GM21381 (cell line): ENCODE measurements at regions not wholly inside any gene's neighbourhood (a gene's known extent, or its start where the extent isn't known, plus 50 kb on each side); places are given as distances from the start of the nearest gene placed in this dataset.
"Not testable (repeated sequence)": the region's sequence is repeated elsewhere in the genome, so short reads cannot be mapped to it uniquely, and the experiment has no call there.

ENCODE experiments used
- ATAC-seq: cut with Tn5 transposase; IDR thresholded peaks from one replicate; pipeline ENCODE4 v1.9.1; 2021; ENCODE audit warnings: mild to moderate bottlenecking, moderate library complexity; ENCODE audit not compliant: unreplicated experiment

DNA sequence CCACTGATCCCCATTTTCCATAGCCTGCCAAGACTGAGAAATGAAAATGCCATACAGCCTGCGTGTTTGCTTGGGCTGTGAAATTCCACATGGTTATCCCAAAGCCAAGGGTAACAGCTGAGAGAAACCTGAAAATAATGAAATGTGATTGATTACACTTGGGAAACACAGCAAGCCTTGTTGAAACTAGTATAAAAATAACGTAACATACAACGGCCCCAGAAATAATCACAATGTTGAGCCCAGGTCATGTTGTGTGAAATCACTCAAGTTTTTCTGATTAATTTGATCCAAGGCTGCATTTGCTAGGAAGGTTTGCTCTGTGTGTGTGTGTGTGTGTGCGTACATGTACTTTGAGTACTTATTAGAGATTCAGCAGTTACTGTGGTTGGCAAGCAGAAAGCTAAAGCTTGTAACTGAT is 269.0 kb downstream of the OXSM start:
- no peak for ATAC-seq

DNA sequence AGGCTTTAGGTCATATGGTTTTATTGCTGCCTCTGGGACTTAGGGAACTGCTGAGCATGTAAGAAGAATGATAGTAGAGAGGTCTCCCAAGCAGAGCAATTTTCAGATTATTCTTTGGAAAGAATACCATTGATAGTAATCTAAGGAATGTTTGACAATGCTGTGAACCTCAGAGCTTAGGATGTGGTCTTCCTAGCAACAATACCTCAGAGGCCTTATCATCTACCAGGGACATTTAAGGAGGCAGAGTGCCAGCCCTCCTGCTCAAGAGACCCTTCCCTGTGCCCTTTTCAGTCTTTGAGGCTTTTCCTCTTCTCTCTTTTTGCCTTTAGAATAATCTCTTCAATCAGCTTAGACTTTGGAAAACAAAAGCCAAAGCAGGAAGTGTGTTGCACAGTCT is 272.1 kb downstream of the OXSM start:
- ATAC-seq: no peak

DNA sequence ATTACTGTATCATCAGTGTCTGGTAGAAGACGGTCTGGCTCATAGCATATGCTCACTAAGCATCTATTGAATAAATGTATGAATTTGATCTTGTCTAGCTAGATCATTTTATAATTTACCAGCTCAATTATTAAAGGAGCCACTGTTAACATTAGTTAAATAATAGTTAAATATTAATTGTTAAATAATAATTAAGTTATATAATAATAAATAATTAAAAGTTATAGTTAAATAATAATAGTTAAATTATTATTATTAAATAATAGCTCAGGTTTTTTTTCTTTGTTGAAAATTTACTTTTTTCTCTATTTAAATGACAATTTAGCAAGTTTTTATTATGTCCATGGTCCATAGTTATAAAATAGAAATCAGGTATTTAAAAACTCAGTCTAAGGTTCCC is 274.4 kb downstream of the OXSM start:
- ATAC-seq: no peak

DNA sequence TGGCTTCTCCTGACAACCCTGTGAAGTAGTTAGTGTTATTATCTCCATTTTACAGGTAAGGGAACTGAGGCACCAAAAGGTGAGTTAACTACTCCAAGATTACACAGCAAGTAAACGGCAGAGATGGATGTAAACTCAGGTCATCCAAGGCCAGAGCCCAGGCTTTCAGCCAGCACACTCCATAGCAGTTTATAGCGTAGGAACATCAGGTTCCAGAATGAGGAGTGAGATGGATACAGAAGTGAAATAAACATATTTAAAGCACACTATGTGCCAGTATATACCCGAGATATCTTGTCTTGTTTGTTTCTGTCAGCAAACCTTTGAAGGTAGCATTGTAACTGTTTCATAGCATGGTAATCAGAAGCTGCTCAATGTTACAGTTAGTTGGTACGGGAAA is 279.0 kb downstream of the OXSM start:
- no peak for ATAC-seq

DNA sequence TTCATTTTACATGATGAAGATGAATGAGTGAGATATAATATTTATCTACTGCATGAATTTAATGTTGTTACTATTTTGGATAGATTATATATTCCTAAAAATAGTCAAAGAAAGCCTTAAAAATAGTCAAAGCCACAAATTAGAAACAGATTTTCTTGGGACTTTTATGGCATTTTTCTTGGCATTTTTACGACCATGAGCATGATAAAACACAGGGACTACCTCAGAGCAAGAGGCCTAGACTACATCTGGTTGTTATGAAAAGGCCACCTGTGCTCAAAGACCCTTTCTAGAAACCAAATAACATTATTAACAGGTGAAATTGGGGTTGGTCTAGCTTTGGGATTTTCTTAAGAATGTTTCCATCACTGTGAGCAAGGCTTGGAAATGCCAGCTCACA is 281.0 kb downstream of the OXSM start:
- no peak for ATAC-seq

DNA sequence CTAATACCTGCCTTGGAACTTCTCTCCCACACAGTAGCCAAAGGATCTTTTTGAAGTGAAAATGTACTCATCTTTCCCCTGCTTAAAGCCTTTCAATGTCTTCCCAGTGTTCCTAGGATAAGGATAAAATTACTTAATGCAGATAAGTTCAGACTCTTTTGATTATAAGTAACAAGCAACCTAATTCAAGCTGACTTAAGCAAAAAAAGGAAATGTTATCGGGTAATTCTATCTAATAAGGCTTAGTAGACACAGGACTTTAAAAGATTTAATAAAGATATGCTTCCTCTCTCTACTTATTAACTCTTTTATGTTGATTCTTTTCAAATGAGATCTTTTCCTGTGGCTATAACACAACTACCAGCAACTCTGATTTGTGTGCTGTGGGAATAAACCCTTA is 284.2 kb downstream of the OXSM start:
- no peak for ATAC-seq

DNA sequence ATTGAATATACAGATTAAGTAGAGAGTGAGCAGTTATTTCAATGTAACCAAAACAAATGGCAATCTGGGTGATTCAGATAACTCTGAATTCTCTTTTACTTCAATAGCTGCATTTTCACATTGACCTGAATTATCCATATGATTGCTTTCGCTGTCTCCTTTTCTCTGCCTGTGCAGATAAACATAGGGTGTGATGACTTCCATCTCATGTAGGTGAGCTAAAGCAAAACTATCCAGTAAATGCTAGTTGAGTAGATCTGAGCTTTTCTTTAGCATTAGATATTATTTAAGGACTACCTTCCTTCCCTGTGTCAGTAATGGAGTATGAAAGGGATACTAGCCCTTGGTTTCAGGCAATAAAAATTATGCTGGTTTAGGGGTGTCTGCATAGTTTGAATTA is 288.6 kb downstream of the OXSM start:
- ATAC-seq: no peak

DNA sequence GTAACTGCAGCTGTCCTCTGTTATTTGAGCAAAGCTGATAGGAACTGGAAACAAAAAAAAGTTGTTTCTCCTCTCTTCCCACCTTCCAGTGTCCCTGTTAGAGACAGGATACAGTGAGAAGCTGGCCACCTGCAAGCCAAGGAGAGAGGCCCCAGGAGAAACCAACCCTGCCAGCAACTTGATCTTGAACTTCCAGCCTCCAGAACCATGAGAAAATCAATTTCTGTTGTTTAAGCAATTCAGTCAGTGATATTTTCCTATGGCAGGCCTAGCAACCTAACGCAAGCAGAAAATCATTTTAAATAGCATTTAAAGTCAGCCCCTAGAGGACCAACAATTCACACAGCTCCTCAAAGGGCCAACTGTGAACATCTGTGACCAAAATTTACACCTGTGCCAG is 291.3 kb downstream of the OXSM start:
- ATAC-seq: no peak

DNA sequence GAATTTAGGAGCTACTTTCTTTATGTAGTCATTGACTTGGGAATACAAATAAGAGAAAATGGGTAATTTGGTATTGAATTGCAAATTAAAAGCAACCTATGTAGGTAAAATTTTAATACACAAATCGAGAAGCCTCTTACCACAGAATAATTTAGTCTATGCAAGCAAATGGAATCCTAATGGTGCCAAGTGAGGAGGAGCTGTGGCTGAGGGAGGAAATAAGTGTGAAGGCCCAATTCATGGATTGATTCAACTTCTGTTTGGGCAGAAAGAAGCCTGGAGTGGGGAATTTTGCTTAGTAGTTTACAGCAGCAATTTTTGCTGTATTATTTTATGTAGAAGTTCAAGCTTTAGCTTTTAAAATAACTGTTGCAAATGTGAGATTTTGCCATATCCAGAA is 291.9 kb downstream of the OXSM start:
- ATAC-seq: no peak

DNA sequence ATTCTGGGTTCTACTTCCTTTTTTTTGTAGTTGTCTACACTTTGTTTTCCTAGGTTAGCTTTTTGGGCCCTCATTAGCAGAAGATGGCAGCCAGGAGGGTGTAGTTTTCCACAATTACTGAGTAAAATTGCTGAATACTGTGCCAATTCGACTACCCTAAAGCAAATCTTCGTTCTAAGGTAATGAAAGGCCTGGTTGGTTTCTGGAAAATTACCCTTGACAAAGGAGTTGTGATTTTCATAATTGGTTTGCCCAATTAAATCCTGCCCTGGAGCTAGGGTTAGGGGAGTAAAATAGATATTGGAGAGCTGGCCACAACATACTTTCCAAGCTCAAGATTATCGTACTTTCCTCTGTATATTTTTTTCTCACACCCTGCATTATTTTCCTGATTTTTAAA is 293.0 kb downstream of the OXSM start:
- ATAC-seq: no peak

DNA sequence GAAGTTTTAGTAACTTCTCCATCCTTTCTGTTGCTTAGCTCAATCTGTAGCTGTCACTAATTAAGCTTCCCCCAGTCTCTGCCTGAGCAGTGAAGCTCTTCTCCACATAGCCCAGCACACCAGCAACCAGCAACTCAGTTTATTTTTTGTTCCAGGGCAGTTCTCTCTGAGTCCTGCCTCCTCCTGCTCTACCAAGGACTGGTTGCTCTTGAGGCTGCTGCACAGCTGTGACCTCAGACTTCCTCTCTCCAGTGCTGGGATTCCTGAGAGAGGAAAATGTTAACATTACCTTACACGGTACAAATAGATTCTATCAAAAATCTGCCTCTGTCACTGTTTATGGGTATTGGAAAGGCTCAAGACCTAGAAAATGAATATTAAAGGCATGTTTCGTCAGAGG is 294.7 kb downstream of the OXSM start:
- ATAC-seq: no peak

DNA sequence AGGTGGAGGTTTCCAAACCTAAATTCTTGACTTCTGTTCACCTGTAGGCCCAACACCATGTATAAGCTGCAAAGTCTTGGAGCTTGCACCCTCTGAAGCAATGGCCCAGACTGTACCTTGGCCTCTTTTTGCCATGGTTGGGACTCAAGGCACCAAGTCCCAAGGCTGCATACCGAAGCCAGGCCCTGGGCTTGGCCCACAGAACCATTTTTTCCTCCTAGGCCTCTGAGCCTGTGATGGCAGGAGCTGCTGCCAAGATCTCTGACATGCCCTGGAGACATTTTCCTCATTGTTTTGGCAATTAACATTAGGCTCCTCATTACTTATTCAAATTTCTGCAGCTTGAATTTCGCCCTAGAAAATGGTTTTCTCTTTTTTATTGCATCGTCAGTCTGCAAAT is 297.9 kb downstream of the OXSM start:
- no peak for ATAC-seq

DNA sequence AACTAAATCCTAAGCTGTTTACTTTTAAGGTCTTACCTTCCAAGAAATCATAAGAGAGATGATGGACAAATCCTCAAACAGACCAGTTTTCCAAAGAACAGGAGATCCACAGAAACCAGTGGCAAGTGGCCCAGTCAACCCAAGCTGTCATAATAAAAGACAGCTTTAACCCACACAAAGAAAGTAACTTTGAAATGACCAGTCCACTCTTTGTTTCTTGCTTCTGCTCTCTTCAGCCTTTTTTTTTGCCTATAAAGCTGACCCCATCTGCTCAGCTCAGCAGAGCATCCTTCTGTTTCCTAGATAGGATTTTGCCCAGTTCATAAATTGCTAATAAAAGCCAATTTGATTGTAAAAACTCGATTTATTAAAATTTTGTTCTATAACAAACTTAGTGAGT is 299.4 kb downstream of the OXSM start:
- no peak for ATAC-seq

DNA sequence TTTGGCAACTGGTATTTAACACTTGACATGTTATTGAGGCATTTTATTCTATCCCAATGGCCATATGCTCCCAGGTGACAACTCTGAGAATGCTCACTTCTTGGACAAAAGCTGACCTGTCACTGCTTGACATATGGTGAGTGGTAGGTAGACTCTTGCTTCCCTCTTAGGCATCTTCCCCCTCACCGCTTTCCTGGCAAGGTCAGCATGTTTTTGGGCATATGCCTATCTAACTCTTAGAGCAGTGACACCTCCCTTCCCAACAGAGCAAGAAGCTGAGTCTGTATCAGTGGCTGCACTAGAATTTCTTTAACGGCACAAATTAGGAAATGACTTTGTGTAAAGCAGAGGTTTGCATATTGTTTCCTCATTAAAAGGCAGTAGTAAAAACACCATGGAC is 300.7 kb downstream of the OXSM start:
- no peak for ATAC-seq

DNA sequence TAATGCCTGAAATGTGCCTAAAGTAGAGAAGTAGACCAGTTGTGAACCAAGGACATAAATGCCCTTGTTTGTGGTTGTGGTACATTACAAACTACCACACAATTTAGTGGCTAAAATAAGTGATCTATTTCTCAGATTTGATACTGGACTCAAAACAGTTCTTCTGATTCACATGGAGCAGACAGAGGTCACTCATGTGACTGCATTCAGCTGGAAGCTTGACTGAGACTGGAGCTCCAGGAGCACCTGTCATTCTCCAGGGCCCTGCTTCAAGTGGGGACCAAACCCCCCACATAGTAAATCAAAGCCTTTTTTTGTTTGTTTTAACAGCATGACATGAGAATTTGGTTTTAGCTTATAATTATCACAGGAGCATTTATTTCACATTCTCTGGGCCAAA is 301.2 kb downstream of the OXSM start:
- ATAC-seq: no peak

DNA sequence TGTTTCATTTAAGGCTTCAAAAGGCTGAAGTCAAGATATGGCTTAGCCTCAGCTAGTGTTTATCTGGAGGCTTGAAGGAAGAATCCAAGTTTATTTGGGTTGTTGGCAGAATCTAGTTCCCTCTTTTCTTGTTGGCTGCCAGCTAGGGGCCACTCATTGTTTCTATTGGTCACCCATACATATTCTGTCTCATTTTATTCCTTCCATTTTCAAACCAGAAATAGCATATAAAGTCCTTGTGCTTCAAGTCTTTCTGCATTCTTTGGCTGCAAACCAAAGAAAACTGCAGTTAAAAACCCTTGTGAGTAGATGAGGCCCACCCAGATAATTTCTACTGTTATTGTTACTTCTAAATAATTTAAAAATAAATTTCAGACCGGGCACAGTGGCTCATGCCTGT is 301.7 kb downstream of the OXSM start:
- no peak for ATAC-seq

DNA sequence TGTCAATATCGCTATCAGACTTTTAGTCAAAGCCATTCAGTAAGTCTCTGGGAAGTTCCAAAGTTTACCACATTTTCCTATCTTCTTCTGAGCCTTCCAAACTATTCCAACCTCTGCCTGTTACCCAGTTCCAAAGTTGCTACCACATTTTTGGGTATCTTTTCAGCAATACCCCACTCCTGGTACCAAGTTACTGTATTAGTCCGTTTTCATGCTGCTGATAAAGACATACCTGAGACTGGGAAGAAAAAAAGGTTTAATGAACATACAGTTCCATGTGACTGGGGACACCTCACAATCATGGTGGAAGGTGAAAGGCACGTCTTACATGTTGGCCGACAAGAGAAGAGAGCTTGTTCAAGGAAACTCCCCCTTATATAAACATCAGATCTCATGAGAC is 307.2 kb downstream of the OXSM start:
- ATAC-seq: not testable (repeated sequence)

DNA sequence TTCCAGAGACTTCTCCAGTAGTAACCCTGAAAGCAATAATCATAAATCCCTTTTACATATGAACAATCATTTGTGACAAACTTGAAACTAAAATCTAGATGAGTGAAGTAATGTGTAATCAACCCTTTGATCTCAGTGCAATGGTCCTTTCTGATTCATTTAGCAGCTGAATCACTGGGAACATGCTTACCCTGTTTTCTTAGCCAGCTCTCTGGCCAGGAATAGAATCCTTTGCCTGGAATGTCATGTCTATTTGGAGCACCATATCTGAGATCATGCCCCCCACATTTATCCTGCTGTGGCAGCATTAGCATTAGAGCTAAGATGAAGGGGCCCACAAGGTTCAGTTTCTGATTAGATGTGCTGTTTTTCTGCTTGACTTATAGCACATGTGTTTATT is 309.8 kb downstream of the OXSM start:
- ATAC-seq: no peak

DNA sequence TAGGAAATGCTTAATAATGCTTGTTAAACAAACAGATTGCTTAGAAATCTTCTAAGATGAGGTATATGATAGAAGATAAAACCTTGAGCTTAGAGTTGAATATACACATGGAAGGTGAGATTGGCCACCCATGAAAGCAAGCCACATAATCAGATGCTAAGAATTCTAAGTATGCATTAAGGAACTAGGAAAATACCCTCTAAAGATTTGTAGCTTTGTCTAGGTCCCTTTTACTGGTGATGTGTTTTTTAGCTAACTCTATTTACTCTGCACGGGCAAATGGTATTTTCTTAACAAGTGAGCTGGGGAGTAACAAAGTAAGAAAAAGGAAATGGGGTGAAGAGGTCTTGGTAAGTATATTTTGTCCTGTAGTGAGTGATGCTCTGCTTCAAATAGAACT is 310.3 kb downstream of the OXSM start:
- no peak for ATAC-seq

DNA sequence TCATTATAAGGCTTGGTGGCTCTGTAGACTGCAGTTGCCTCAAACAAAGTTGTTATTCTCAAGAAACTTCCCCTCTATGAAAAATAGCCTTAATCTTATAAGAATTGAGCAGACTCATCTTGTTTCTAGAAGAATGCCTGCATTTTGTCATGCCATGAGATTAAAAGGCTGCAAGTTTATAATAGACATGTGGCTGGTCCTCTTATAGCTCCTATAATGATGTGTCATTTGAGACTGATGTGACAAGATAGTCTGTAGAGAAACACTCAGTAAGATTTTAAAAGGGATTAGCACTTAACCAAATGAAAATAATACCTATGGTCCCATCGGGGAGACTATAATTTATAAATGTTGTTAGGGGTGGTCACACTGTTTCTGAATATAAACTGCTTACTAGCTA is 312.5 kb downstream of the OXSM start:
- ATAC-seq: no peak

DNA sequence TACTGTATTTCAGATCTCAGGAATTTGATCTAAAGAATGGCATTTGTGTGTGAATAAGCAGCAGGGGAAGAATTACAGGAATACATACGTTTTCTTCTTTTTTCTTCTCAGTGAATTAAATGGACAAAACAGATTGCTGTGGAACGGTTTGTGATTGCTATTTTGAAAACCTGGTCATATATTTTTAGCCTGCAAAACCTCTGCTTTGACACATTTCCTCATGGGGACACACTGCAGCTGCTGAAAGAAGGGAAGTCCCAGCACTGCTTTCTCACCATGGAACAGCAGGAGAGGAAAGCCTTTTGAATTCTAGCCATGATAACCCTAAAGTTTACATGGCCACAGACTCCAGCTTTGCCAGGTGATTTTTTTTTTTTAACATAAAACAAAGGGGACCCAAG is 315.0 kb downstream of the OXSM start:
- ATAC-seq: no peak

DNA sequence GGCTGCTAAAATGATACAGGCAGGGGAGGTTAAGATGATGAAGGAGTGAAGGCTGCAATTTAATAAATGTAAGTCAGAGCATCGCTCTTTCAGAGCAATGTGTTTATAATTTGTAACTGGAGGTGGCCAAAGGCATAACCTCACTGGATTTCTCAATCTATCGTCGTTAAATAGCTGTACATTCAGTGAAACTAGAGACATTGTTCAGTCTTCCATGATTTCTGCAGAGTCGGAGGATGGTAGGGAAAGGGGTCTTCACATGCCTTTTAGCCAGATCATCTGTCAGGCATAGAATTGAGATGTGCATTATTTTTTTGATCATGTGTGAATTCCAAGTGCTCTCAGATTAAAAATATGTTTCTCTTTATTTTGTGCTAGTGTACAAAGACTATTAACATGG is 315.4 kb downstream of the OXSM start:
- no peak for ATAC-seq

DNA sequence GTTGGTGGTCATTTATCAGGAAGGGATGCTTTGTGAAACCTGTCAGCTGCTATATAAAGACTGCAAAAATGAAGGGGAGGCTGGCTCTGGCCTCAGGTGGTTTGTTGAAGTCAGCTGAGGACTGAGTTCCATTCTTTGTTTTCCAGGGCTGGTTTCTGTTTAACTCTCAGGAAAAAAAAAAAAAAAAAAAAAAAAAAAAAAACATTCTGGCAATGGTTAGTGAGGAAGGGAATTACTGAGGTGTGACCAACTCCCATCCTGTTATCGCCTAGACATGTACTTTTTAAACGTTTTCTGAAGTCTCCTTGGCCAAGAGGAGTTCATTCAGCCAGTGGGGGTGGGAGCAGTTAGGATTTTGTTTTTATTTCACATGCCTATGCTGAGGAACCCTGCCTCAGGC is 316.3 kb downstream of the OXSM start:
- ATAC-seq: no peak

DNA sequence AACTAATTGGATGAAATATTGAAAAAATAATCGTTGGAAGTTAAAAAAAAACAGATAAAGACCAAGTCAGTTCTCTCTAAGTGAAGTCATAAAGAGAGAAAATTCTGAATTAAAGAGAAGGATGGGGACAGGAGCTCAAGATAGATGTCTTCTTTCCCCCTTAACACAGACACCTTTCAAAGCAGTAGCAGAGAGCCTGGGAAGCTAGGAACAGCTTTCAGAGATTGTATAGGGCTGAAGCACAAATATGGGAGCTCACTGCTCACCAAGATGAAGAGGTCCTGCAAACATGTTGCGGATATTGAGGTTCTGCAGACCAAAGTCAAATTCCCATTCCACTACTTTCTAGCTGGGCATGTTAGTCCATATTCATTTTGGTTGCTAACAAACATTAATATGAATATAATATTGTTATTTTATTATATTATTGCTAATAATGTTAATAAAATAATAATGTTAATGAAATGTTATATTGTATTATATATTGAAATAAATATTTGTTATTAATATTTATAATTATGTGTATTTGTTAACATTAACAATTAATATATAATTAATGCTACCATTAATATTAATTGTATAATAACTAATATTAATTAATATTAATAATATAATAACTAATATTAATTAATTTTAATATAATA is 319.1 kb downstream of the OXSM start:
- no peak for ATAC-seq
